ENCODE measurements at regions not wholly inside any gene's neighbourhood (a gene's known extent, or its start where the extent isn't known, plus 50 kb on each side); places are given as distances from the start of the nearest gene placed in this dataset.

DNA sequence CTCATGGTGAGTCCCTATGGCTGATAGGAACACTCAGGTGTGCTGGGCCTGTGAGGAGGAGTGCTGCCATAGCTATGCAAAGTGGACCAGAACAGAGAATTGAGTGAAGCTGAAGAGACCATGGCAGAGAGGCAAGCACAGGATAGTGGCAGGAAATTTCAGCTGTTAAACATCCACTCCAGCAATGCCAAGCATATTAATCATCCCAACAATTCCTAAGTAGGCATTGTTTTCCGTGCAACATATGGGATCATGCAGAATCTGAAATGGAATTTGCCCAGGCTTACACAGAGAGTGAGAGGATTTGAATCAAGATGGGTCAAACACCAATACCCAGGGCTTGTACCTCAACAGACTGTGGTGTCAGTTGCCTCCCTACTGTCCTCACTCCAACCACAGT is 582.6 kb upstream of the UBE2E2 start:
- DNase-seq (ENCODE audit: low read depth), result no peak
- TF ChIP-seq, protein P1, sequence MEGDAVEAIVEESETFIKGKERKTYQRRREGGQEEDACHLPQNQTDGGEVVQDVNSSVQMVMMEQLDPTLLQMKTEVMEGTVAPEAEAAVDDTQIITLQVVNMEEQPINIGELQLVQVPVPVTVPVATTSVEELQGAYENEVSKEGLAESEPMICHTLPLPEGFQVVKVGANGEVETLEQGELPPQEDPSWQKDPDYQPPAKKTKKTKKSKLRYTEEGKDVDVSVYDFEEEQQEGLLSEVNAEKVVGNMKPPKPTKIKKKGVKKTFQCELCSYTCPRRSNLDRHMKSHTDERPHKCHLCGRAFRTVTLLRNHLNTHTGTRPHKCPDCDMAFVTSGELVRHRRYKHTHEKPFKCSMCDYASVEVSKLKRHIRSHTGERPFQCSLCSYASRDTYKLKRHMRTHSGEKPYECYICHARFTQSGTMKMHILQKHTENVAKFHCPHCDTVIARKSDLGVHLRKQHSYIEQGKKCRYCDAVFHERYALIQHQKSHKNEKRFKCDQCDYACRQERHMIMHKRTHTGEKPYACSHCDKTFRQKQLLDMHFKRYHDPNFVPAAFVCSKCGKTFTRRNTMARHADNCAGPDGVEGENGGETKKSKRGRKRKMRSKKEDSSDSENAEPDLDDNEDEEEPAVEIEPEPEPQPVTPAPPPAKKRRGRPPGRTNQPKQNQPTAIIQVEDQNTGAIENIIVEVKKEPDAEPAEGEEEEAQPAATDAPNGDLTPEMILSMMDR (conservative IDR thresholded peaks at IDR 0.05; ENCODE audit: low read depth, low read length), result no peak

DNA sequence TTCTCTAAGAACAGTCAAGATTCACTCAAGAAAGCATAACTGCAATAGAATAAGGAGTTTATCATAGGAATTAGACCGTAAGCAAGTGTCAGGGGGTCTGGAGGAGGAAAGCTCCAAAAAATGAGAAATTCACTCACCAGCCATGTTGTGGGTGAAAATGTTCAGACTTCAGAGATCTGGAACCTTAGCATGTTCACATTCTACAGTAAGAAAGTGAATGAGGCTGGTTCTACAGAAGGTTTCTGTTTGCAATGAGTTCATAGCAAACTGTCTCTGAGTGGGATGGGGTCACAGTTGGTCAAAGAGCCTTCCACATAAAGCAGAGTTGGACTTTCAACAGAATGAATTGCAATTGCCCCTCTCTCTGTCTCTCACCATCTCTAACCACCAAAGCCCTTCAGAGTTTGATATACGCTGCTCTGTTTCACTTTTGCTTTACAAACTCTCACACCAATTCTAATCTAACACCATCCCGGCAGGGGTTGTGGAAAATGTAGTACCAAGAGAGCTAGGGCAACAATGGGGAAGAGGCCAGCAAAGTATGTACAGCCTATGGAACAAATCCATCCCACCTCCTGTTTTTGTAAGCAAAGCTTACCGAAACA is 581.8 kb upstream of the UBE2E2 start:
- TF ChIP-seq, protein P1 (conservative IDR thresholded peaks at IDR 0.05; ENCODE audit: low read depth, low read length), result no peak
- no peak overlapping the region for H3K4me3 ChIP-seq (ENCODE audit: low read length)
- DNase-seq (ENCODE audit: low read depth), result no peak

More for the DNA sequence above, 582.6 kb upstream of the UBE2E2 start:
- H3K4me3 ChIP-seq (ENCODE audit: low read length), result no peak overlapping the region

DNA sequence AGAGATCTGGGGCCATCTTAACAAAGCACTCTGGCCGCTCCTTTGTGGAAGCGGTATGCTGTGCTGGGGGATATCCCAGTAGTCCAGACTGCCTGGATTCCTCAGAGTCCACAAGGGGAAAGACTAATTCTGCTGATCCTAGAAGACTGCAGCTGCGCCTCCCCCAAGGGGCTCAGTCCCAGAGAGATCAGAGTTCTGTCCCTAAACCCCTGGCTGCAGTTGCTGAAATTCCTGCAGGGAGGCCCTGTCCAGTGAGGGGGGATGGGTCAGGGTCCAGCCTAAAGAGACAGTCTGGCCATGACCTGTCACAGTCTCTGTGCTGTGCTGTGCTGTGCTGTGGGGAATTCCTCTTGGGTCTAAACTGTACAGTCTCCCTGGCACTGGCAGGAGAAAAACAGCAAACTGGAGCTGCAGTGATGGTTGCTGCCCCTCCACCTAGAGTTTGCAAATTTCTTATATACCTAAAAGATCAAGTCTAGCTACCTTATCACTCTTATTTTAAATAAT is 575.1 kb upstream of the UBE2E2 start:
- no peak for DNase-seq (ENCODE audit: low read depth)
- TF ChIP-seq, protein P1 (conservative IDR thresholded peaks at IDR 0.05; ENCODE audit: low read depth, low read length), result no peak
- no peak overlapping the region for H3K4me3 ChIP-seq (ENCODE audit: low read length)

DNA sequence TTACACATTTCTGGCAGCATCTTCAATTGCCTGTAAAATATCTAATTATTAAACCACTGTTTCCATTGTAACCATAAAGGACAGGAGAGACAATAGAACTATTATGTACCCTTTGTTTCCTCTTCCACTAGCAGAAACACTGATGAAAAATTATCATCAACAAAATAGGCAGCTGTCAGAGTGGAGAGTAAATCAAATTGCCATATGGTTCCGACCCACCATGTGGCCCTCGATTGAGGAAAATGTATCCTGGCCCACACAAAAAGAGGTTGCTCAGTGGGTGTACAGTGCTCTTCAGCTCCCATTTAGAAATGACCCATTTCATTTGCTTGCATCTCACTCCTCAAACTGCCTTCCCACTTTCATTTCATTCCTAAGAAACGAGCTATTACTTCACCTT is 570.6 kb upstream of the UBE2E2 start:
- H3K4me3 ChIP-seq (ENCODE audit: low read length), result no peak overlapping the region
- no peak for DNase-seq (ENCODE audit: low read depth)
- TF ChIP-seq, protein P1 (conservative IDR thresholded peaks at IDR 0.05; ENCODE audit: low read depth, low read length), result no peak

DNA sequence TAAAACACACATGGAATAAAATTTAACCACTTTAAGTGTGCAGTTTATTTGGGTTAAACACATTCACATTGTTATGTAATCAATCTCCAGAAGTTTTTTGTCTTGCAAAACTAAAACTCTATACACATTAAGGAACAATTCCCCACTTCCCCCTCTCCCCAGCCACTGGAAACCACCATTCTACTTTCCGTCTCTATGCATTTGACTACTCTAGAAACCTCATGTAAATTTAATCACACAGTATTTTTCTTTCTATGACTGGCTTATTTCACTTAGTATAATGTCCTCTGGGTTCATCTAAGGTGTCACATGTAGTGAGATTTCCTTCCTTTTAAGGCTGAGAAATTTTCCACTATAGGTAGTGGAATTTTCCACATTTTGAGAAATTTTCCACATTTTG is 568.7 kb upstream of the UBE2E2 start:
- no peak overlapping the region for H3K4me3 ChIP-seq (ENCODE audit: low read length)
- TF ChIP-seq, protein P1 (conservative IDR thresholded peaks at IDR 0.05; ENCODE audit: low read depth, low read length), result no peak
- DNase-seq (ENCODE audit: low read depth), result no peak

DNA sequence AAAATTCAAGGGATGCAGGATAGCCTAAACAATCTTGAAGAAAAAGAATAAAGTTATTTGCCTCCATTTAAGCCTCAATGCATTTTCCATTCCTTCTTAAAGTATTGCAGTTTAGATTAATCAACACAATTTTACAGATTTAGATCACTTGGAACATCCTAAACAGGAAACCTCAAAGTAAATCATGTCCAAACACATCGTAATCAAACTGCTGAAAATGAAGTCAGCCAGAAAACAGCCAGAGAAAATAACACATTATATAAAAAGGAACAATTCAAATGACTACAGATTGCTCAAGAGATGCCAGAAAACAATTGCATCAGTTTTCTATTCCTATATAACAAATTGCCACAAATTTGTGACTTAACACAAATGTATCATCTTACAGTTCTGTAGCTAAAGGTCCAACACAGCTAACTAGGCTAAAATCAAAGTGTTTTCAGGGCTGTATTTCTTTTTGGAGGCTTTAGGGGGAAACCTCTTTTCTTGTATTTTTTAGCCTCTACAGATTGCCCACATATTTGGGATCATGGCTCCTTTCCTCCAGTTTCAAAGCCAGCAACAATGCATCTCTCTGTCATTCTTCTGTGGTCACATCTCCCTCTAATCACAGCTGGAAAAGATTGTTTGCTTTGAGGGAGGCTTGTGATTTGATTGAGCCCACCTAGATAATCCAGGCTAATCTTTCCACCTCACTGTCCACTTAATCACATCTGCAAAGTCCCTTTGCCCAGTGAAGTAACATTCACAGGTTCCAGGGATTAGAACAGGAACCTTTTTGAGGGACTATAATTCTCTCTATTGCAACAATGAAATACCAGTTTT is 543.3 kb upstream of the UBE2E2 start:
- no peak for DNase-seq (ENCODE audit: low read depth)
- TF ChIP-seq, protein P1 (conservative IDR thresholded peaks at IDR 0.05; ENCODE audit: low read depth, low read length), result no peak
- no peak overlapping the region for H3K4me3 ChIP-seq (ENCODE audit: low read length)
